Neutrophil (primary cell): ENCODE measurements at regions not wholly inside any gene's neighbourhood (a gene's known extent, or its start where the extent isn't known, plus 50 kb on each side); places are given as distances from the start of the nearest gene placed in this dataset.

Experiments
- H3K27ac ChIP-seq: fragments of 200-600 bp; sonication (generic); 2 replicates; pipeline ENCODE4 v1.5.1; 2016; ENCODE audit warnings: mild to moderate bottlenecking, moderate library complexity
- H3K27me3 ChIP-seq: fragments of 200-600 bp; sonication (generic); 2 replicates; pipeline ENCODE4 v1.6.0; 2016; ENCODE audit warnings: mild to moderate bottlenecking
- H3K36me3 ChIP-seq: fragments of 200-600 bp; sonication (generic); 2 replicates; pipeline ENCODE4 v1.5.1; 2017
- H3K4me1 ChIP-seq, 2 experiments: fragments of 200-600 bp in 1 of 2; sonication (generic) in 1 of 2; 1 replicate in 1 of 2; 2 replicates in 1 of 2; pipeline versions ENCODE4 v1.5.1 to v1.6.1; 2013 to 2016; ENCODE audit warnings: low read depth in 1 of 2, low read length in 1 of 2, mild to moderate bottlenecking in 1 of 2, moderate library complexity in 1 of 2; ENCODE audit not compliant: control insufficient read depth in 1 of 2, insufficient read depth in 1 of 2
- H3K4me3 ChIP-seq, 2 experiments: fragments of 200-600 bp in 1 of 2; sonication (generic) in 1 of 2; 1 replicate in 1 of 2; 2 replicates in 1 of 2; pipeline ENCODE4 v1.5.1; 2013 to 2016; ENCODE audit warnings: low read depth in 1 of 2, low read length in 1 of 2, mild to moderate bottlenecking in 1 of 2, moderate library complexity in 1 of 2
- H3K9me3 ChIP-seq: fragments of 200-600 bp; sonication (generic); 2 replicates; pipeline ENCODE4 v1.5.1; 2016
- TF ChIP-seq, protein P1 (sequence below): fragments of 200-600 bp; sonication (generic); IDR thresholded peaks from 2 replicates; pipeline ENCODE4 v1.5.1; 2016; ENCODE audit warnings: antibody characterized with exemption

DNA sequence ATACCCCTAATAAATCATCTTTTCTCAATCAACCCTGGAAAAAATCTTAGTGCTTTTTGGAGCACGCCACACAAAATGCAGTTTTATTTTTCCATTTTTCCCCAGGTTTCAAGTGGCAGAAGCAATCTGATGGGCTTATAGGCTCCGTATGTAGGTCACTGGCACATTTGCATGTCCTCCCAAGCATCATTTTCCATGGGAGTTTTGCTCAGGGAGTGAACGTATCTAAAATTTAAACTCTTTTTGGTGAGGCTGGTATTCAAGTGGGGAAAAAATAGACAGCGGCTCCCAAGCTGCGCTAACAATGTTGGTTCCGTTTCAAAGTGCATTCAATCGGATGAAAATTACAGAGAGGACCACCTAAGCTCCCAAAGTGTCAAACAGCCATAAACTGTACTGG, 233.4 kb downstream of the MEX3B start:
- Histone ChIP-seq H3K27me3 (no peaks in the 10 kb centered on the region), H3K4me1 (no peaks in the 10 kb centered on the region), H3K27ac (no peak overlapping the region), H3K36me3 (no peaks in the 10 kb centered on the region), H3K9me3 (no peaks in the 10 kb centered on the region), H3K4me3 (no peak overlapping the region)
- TF ChIP-seq, protein P1, sequence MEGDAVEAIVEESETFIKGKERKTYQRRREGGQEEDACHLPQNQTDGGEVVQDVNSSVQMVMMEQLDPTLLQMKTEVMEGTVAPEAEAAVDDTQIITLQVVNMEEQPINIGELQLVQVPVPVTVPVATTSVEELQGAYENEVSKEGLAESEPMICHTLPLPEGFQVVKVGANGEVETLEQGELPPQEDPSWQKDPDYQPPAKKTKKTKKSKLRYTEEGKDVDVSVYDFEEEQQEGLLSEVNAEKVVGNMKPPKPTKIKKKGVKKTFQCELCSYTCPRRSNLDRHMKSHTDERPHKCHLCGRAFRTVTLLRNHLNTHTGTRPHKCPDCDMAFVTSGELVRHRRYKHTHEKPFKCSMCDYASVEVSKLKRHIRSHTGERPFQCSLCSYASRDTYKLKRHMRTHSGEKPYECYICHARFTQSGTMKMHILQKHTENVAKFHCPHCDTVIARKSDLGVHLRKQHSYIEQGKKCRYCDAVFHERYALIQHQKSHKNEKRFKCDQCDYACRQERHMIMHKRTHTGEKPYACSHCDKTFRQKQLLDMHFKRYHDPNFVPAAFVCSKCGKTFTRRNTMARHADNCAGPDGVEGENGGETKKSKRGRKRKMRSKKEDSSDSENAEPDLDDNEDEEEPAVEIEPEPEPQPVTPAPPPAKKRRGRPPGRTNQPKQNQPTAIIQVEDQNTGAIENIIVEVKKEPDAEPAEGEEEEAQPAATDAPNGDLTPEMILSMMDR = no peak

DNA sequence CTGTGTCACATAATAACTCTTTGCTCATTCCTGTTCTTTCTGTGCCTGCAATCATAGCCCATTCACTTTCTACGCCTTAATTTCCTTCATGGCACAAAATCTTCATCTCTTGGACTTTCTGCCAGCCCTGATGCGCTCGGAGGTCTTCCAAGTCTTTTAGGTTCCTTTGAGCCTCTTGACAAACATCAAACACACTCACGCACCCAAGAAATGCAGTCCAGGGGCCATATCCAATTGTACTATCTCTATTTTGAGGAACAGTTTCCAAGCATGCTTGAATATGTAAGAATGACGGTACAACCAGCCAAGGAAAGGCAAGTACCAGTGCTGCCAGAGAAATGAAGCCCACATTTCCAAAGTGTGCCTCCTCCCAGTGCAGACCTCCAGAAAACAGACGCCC, 234.1 kb downstream of the MEX3B start:
- no peak overlapping the region for H3K4me3 ChIP-seq
- no peak overlapping the region for H3K27ac ChIP-seq
- H3K36me3 ChIP-seq = no peaks in the 10 kb centered on the region
- no peaks in the 10 kb centered on the region for H3K27me3 ChIP-seq
- H3K4me1 ChIP-seq = no peaks in the 10 kb centered on the region
- TF ChIP-seq, protein P1 = no peak
- H3K9me3 ChIP-seq = no peaks in the 10 kb centered on the region

DNA sequence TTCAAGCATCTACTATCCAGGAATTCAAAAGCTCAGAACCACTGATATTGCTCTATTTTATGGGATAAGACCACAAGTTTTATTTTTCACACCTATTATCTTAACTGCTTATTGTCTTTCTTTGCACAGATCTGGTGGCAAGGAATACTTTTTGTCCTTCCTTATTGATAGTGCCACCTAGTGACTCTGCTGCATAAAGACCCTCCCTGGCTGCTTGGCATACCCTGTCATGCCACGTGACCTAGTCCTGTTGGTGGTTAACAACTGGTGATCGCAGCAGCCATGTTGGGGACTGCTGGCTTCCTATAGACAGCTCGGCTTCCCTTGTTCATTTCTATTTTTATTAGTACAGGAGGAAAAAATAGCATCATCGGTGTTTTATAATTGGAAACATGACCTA, 236.3 kb downstream of the MEX3B start:
- TF ChIP-seq, protein P1 = no peak
- H3K36me3 ChIP-seq = no peaks in the 10 kb centered on the region
- H3K27ac ChIP-seq = no peak overlapping the region
- H3K27me3 ChIP-seq = no peaks in the 10 kb centered on the region
- H3K4me3 ChIP-seq = no peak overlapping the region
- no peaks in the 10 kb centered on the region for H3K4me1 ChIP-seq
- H3K9me3 ChIP-seq = no peaks in the 10 kb centered on the region

DNA sequence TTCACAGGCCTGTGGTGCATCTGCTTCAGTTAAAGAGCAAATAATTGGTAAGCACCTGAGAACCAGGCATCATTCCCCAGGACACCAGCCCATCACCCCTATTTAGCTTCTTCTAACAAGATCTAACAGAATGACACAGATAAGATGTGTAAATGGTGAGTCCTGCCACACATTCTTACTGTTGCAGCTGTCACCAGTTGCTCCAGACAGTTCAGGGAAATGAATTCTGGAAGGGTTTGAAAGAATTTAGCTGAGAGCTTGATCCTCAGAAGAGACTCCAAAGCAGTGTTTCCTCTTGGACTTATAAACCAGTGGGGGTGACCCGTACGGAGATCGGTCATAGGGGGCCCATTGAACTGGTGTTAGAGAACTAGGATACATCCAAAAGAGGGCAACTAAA, 238.0 kb downstream of the MEX3B start:
- H3K36me3 ChIP-seq = no peaks in the 10 kb centered on the region
- no peak overlapping the region for H3K27ac ChIP-seq
- H3K27me3 ChIP-seq = no peaks in the 10 kb centered on the region
- TF ChIP-seq, protein P1 = no peak
- H3K4me3 ChIP-seq = no peak overlapping the region
- no peaks in the 10 kb centered on the region for H3K4me1 ChIP-seq
- H3K9me3 ChIP-seq = no peaks in the 10 kb centered on the region

- H3K27ac ChIP-seq = no peak overlapping the region
- H3K4me3 ChIP-seq = no peak overlapping the region
- no peaks in the 10 kb centered on the region for H3K9me3 ChIP-seq
- no peaks in the 10 kb centered on the region for H3K27me3 ChIP-seq
- no peaks in the 10 kb centered on the region for H3K36me3 ChIP-seq
- TF ChIP-seq, protein P1 = no peak
- H3K4me1 ChIP-seq = no peaks in the 10 kb centered on the region
Observed at GRCh38 chr15:81807186-81807585, 238.6 kb downstream of the MEX3B start.

- no peak overlapping the region for H3K4me3 ChIP-seq
- H3K27me3 ChIP-seq = no peaks in the 10 kb centered on the region
- TF ChIP-seq, protein P1 = no peak
- no peak overlapping the region for H3K27ac ChIP-seq
- H3K9me3 ChIP-seq = no peaks in the 10 kb centered on the region
- H3K36me3 ChIP-seq = no peaks in the 10 kb centered on the region
- no peaks in the 10 kb centered on the region for H3K4me1 ChIP-seq
Observed at GRCh38 chr15:81795899-81796298, 249.9 kb downstream of the MEX3B start.
